GM21423 (cell line): ENCODE measurements at regions not wholly inside any gene's neighbourhood (a gene's known extent, or its start where the extent isn't known, plus 50 kb on each side); places are given as distances from the start of the nearest gene placed in this dataset.
"Not testable (repeated sequence)": the region's sequence is repeated elsewhere in the genome, so short reads cannot be mapped to it uniquely, and the experiment has no call there.

Experiments used
- ATAC-seq: cut with Tn5 transposase; IDR thresholded peaks from one replicate; pipeline ENCODE4 v1.9.1; 2021; ENCODE audit warnings: mild to moderate bottlenecking, moderate library complexity; ENCODE audit not compliant: unreplicated experiment

- ATAC-seq, result no peak
Observed at GRCh38 chr4:97309121-97309520, 834.2 kb downstream of the STPG2 start.

- no peak for ATAC-seq
Observed at GRCh38 chr4:97317201-97317600, 826.1 kb downstream of the STPG2 start.

GRCh38 chr4:97317671-97318070 is 825.6 kb downstream of the STPG2 start:
- ATAC-seq, result no peak

- ATAC-seq, result not testable (repeated sequence)
Observed at GRCh38 chr4:97325751-97326150, 817.5 kb downstream of the STPG2 start.

GRCh38 chr4:97330917-97331316 is 812.4 kb downstream of the STPG2 start:
- ATAC-seq, result no peak

- ATAC-seq, result no peak
Observed at GRCh38 chr4:97334348-97334747, 808.9 kb downstream of the STPG2 start.

GRCh38 chr4:97349468-97350186 is 793.6 kb downstream of the STPG2 start:
- ATAC-seq, result no peak

GRCh38 chr4:97353876-97354275 is 789.4 kb downstream of the STPG2 start:
- no peak for ATAC-seq

GRCh38 chr4:97359826-97360225 is 783.5 kb downstream of the STPG2 start:
- ATAC-seq, result no peak

GRCh38 chr4:97360733-97361132 is 782.5 kb downstream of the STPG2 start:
- no peak for ATAC-seq

GRCh38 chr4:97367878-97368277 is 775.4 kb downstream of the STPG2 start:
- no peak for ATAC-seq

- ATAC-seq, result no peak
Observed at GRCh38 chr4:97370568-97370967, 772.7 kb downstream of the STPG2 start.

- no peak for ATAC-seq
Observed at GRCh38 chr4:97374526-97374925, 768.8 kb downstream of the STPG2 start.

- no peak for ATAC-seq
Observed at GRCh38 chr4:97386969-97387368, 756.3 kb downstream of the STPG2 start.

- ATAC-seq, result no peak
Observed at GRCh38 chr4:97394653-97395052, 748.6 kb downstream of the STPG2 start.

GRCh38 chr4:97396097-97396496 is 747.2 kb downstream of the STPG2 start:
- no peak for ATAC-seq

- ATAC-seq, result no peak
Observed at GRCh38 chr4:97396605-97397004, 746.7 kb downstream of the STPG2 start.

GRCh38 chr4:97404876-97405523 is 738.3 kb downstream of the STPG2 start:
- no peak for ATAC-seq

GRCh38 chr4:97411356-97411755 is 731.9 kb downstream of the STPG2 start:
- no peak for ATAC-seq

- ATAC-seq, result no peak
Observed at GRCh38 chr4:97412331-97412730, 730.9 kb downstream of the STPG2 start.

- ATAC-seq, result no peak
Observed at GRCh38 chr4:97414161-97414560, 729.1 kb downstream of the STPG2 start.

- no peak for ATAC-seq
Observed at GRCh38 chr4:97432551-97432950, 710.7 kb downstream of the STPG2 start.
